K562 (cell line): ENCODE measurements at regions not wholly inside any gene's neighbourhood (a gene's known extent, or its start where the extent isn't known, plus 50 kb on each side); places are given as distances from the start of the nearest gene placed in this dataset.

Experiments used
- ATAC-seq: fragments of 200-7000 bp; cut with Tn5 transposase; 3 replicates; pipeline ENCODE4 v1.9.1; 2020; ENCODE audit warnings: moderate library complexity
- BruUV-seq: library from RNA; stranded (reverse); fragments of 400-500 nt; replicated peaks from 2 replicates; lab custom pipeline; 2021; lab: Mats Ljungman, UMichigan
- CTCF ChIA-PET: fragments of 300-600 bp; formaldehyde crosslinking; extraction: SDS; loops from one replicate; lab custom pipeline; 2021; ENCODE audit warnings: low intra/inter-chr PET ratio; lab: Yijun Ruan, JAX
- POLR2A ChIA-PET: fragments of 300-600, 350-650 bp; sonication (Branson Sonifier 250); formaldehyde crosslinking; extraction: SDS; loops from one replicate; lab custom pipeline; 2021; ENCODE audit warnings: antibody characterized with exemption, inconsistent platforms; lab: Yijun Ruan, JAX
- DNase-seq, 4 experiments: peaks; one replicate each; pipeline versions ENCODE4 v3.0.0 to v3.0.0-alpha.2; 2011 to 2018; ENCODE audit warnings: low spot score in 3 of 4, mixed read lengths in 3 of 4; ENCODE audit errors: extremely low read depth in 1 of 4
- FAIRE-seq: peaks from 2 replicates; lab custom pipeline; 2011; peaks lifted over from hg19 to GRCh38; lab: Jason Lieb, UNC
- H2AFZ ChIP-seq: 2 replicates; pipeline ENCODE4 v1.6.0; 2011; ENCODE audit warnings: low read depth, low read length, control low read depth, inconsistent platforms
- H3K27ac ChIP-seq: fragments of 200-600 bp; 3 replicates; pipeline ENCODE4 v1.8.0; 2011; ENCODE audit warnings: low read depth, mild to moderate bottlenecking, control low read depth, inconsistent platforms, low read length, moderate library complexity, mixed read lengths; ENCODE audit errors: extremely low read depth
- H3K27me3 ChIP-seq, 2 experiments: fragments of 300-600 bp in 1 of 2; 2 replicates in 1 of 2; 3 replicates in 1 of 2; pipeline versions ENCODE4 v1.6.0 to v1.8.0; 2011; ENCODE audit warnings: inconsistent platforms in 2 of 2, low read length in 2 of 2, mild to moderate bottlenecking in 1 of 2, mixed read lengths in 1 of 2, moderate library complexity in 1 of 2; ENCODE audit not compliant: control insufficient read depth in 2 of 2, insufficient read depth in 2 of 2
- H3K36me3 ChIP-seq: fragments of 300-600 bp; 3 replicates; pipeline ENCODE4 v1.8.0; 2011; ENCODE audit warnings: mild to moderate bottlenecking, low read length, inconsistent platforms; ENCODE audit not compliant: control insufficient read depth, insufficient read depth
- H3K4me1 ChIP-seq, 2 experiments: fragments of 200-600 bp in 1 of 2; replicated peaks in 1 of 2; 2 replicates in 1 of 2; 3 replicates in 1 of 2; pipeline versions ENCODE4 v1.5.1 to v1.8.0; 2011; ENCODE audit warnings: inconsistent platforms in 2 of 2, low read length in 2 of 2, mild to moderate bottlenecking in 1 of 2, mixed read lengths in 1 of 2, moderate library complexity in 1 of 2; ENCODE audit not compliant: control insufficient read depth in 2 of 2, insufficient read depth in 2 of 2
- H3K4me2 ChIP-seq: 2 replicates; pipeline ENCODE4 v1.6.1; 2011; ENCODE audit warnings: low read length, control low read depth, inconsistent platforms, mixed read lengths; ENCODE audit not compliant: insufficient read depth
- H3K4me3 ChIP-seq: fragments of 200-600 bp; sonication (generic), shearing (Covaris generic); 2 replicates; pipeline ENCODE4 v1.5.1; 2016; ENCODE audit warnings: control low read depth, inconsistent platforms
- H3K79me2 ChIP-seq: fragments of 200-600 bp; 3 replicates; pipeline ENCODE4 v1.8.0; 2011; ENCODE audit warnings: low read length, inconsistent platforms; ENCODE audit not compliant: control insufficient read depth, insufficient read depth
- H3K9ac ChIP-seq, 2 experiments: 2 replicates each; pipeline versions ENCODE4 v1.6.0 to v1.6.1; 2011; ENCODE audit warnings: low read depth in 2 of 2, low read length in 2 of 2, control low read depth in 1 of 2, inconsistent platforms in 1 of 2, mild to moderate bottlenecking in 1 of 2, mixed read lengths in 1 of 2; ENCODE audit not compliant: insufficient read depth in 1 of 2
- H3K9me1 ChIP-seq: one replicate; pipeline ENCODE4 v1.6.0; 2011; ENCODE audit warnings: inconsistent platforms, mild to moderate bottlenecking, low read length, moderate library complexity; ENCODE audit not compliant: control insufficient read depth, insufficient read depth
- H3K9me3 ChIP-seq: replicated peaks from 2 replicates; pipeline ENCODE4 v1.5.1; 2011; ENCODE audit warnings: low read depth, low read length, inconsistent platforms; ENCODE audit not compliant: control insufficient read depth, insufficient read depth
- H4K20me1 ChIP-seq: replicated peaks from 2 replicates; pipeline ENCODE4 v1.6.1; 2011; ENCODE audit warnings: low read length, inconsistent platforms, mixed read lengths; ENCODE audit not compliant: control insufficient read depth, insufficient read depth
- ATF1 ChIP-seq, 2 experiments: fragments of 450-650 bp in 1 of 2; IDR thresholded peaks; 2 replicates each; pipeline ENCODE4 v1.6.1; 2016; ENCODE audit warnings: missing compliant biosample characterization in 1 of 2, missing genetic modification characterization in 1 of 2
- CTBP1 ChIP-seq: fragments of 450-650 bp; IDR thresholded peaks from 2 replicates; pipeline ENCODE4 v1.6.1; 2016; ENCODE audit warnings: borderline replicate concordance
- ESRRA ChIP-seq: fragments of 450-650 bp; IDR thresholded peaks from 2 replicates; pipeline ENCODE4 v1.6.1; 2014; ENCODE audit warnings: low read depth, mild to moderate bottlenecking, moderate library complexity, borderline replicate concordance
- ETV6 ChIP-seq, 3 experiments: fragments of 150-350 bp in 1 of 3; sonication (generic) in 1 of 3; formaldehyde crosslinking in 1 of 3; IDR thresholded peaks; 2 replicates each; pipeline versions ENCODE4 v1.6.1 to v1.8.0; 2014 to 2022; ENCODE audit warnings: borderline replicate concordance in 2 of 3, low read depth in 2 of 3, antibody characterized with exemption in 1 of 3, low read length in 1 of 3, mild to moderate bottlenecking in 1 of 3, missing genetic modification reagents in 1 of 3
- HDAC1 ChIP-seq, 2 experiments: fragments of 450-650 bp; IDR thresholded peaks; 2 replicates each; pipeline ENCODE4 v1.6.1; 2016 to 2017; ENCODE audit warnings: inconsistent platforms in 1 of 2, mild to moderate bottlenecking in 1 of 2, moderate library complexity in 1 of 2
- HDAC2 ChIP-seq: fragments of 450-650 bp; IDR thresholded peaks from 2 replicates; pipeline ENCODE4 v1.6.1; 2016; ENCODE audit warnings: mild to moderate bottlenecking
- L3MBTL2 ChIP-seq: fragments of 450-650 bp; IDR thresholded peaks from 2 replicates; pipeline ENCODE4 v1.6.1; 2016; ENCODE audit warnings: mild to moderate bottlenecking, moderate library complexity
- MTA3 ChIP-seq: fragments of 450-650 bp; formaldehyde crosslinking; IDR thresholded peaks from 2 replicates; pipeline ENCODE4 v1.6.1; 2017; ENCODE audit warnings: mild to moderate bottlenecking, borderline replicate concordance
- NFXL1 ChIP-seq: fragments of 450-650 bp; formaldehyde crosslinking; IDR thresholded peaks from 2 replicates; pipeline ENCODE4 v1.4.0; 2021; ENCODE audit warnings: mild to moderate bottlenecking
- PHF8 ChIP-seq: fragments of 200-600 bp; sonication (generic); IDR thresholded peaks from 2 replicates; pipeline ENCODE4 v1.6.1; 2012; ENCODE audit warnings: mixed run types, mild to moderate bottlenecking, inconsistent platforms, low read length, moderate library complexity, borderline replicate concordance
- POLR2A ChIP-seq: fragments of 450-650 bp; conservative IDR thresholded peaks from 2 replicates; pipeline ENCODE4 v1.6.1; 2016
- POLR2G ChIP-seq: fragments of 200-400 bp; formaldehyde crosslinking; IDR thresholded peaks from 2 replicates; pipeline ENCODE4 v1.6.1; 2017; ENCODE audit warnings: low read depth, mild to moderate bottlenecking, antibody characterized with exemption, low read length, moderate library complexity
- TARDBP ChIP-seq: fragments of 450-650 bp; IDR thresholded peaks from 2 replicates; pipeline ENCODE4 v1.6.1; 2016
- ZBTB7A ChIP-seq: IDR thresholded peaks from 2 replicates; pipeline ENCODE4 v1.6.1; 2011; ENCODE audit warnings: low read depth, mild to moderate bottlenecking, low read length, moderate library complexity, borderline replicate concordance; ENCODE audit not compliant: control insufficient read depth
- ZNF232 ChIP-seq: sonication (generic); formaldehyde crosslinking; IDR thresholded peaks from 2 replicates; pipeline ENCODE4 v1.8.0; 2022; ENCODE audit warnings: mild to moderate bottlenecking, missing genetic modification reagents
- ZNF589 ChIP-seq: fragments of 200-800 bp; sonication (Bioruptor generic); IDR thresholded peaks from 2 replicates; pipeline ENCODE4 v1.6.1; 2016; ENCODE audit warnings: low read depth, missing genetic modification characterization, missing compliant biosample characterization
- WGBS: fragments of 100-300 bp; shearing (Covaris generic); methylation state at CpG from one replicate; pipeline ENCODE4 v1.1.6; 2016; ENCODE audit warnings: low coverage, mixed read lengths; ENCODE audit not compliant: insufficient coverage; ENCODE audit errors: missing lambda C conversion rate; 5-methylcytosine and 5-hydroxymethylcytosine counted together
- in situ Hi-C: fragments of 300-500 bp; cut with MboI; formaldehyde crosslinking; loops from 4 replicates; pipeline ENCODE4 v1.15.0; 2018; ENCODE audit warnings: inconsistent platforms, mixed read lengths
- intact Hi-C: fragments of 100-400 bp; cut with micrococcal nuclease; formaldehyde crosslinking; loops from 2 replicates; pipeline ENCODE4 v1.14.2; 2022
- TF ChIP-seq, protein P1 (sequence below): fragments of 250-450 bp; sonication (Bioruptor Pico); IDR thresholded peaks from 2 replicates; pipeline ENCODE4 v1.8.0; 2021; ENCODE audit warnings: moderate library complexity, mild to moderate bottlenecking, inconsistent platforms

DNA sequence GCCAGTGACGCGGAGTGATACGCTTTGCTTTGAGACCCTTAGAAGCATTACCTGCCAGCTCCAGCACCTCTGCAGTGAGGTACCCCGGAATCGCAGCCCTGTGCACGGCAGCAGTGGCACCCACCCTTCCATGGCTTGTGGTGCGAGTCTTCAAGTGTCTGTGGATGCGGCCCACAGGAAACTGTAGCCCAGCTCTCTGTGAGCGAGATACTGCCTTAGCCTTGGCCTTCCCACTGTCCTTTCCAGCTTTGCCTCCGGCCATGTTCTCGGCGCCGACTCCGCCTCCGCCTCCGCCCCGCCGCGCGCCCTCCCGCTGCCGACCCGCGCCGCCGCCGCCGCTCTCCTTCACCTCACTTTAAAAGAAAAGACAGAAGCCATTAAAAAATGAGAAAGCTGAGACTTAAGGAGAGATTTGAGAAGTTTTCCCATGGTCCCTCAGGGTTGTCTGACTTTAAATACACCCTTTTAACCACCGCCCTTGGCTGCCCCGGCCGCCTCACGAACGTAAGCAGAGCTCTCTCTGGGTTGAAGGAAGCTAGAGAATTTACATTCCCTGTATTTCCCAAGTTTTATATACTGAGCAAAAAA, 78.5 kb upstream of the FAM174B start:
- ATAC-seq (peak; percentile 95), FAIRE-seq (peak; percentile 69), DNase-seq (peak; percentile 25 to 54 (median 36))
- Histone ChIP-seq H3K4me2 (peak overlapping the region; percentile 71), H3K79me2 (no peaks in the 10 kb centered on the region), H3K9me3 (no peaks in the 10 kb centered on the region), H3K9me1 (no peaks in the 10 kb centered on the region), H3K27me3 (peaks cover 10 to 14% of the 10 kb centered on the region in 2 experiments), H3K4me1 (peaks cover 0 to 5% of the 10 kb centered on the region in 2 experiments; a peak in 3 of 5 replicates), H3K27ac (peak overlapping the region; percentile 25; the same call in 1 of the 3 replicates), H3K9ac (peak overlapping the region; percentile 58 to 89), H3K4me3 (peak overlapping the region; percentile 43), H3K36me3 (no peaks in the 10 kb centered on the region), H2AFZ (peak overlapping the region; percentile 94), H4K20me1 (no peaks in the 10 kb centered on the region)
- intact Hi-C loops (loop anchor here (10.0 kb wide), 1 partner anchor 321 kb away; no protein-coding TSS in a partner anchor), in situ Hi-C loops (no loop called here)
- no TSS peak for BruUV-seq
- ChIA-PET POLR2A (interaction anchor here (0.6 to 1.5 kb wide), 6 partner anchors 19 to 303 kb away, joined by 3 to 5 read pairs (median 3); no protein-coding TSS in a partner anchor), CTCF (no interaction called here)
- 2% methylated on average over 32 of the region's 33 CpGs for WGBS
- TF ChIP-seq L3MBTL2, result peak; percentile 21; the same call in 1 of the 2 replicates
- TF ChIP-seq, protein P1, sequence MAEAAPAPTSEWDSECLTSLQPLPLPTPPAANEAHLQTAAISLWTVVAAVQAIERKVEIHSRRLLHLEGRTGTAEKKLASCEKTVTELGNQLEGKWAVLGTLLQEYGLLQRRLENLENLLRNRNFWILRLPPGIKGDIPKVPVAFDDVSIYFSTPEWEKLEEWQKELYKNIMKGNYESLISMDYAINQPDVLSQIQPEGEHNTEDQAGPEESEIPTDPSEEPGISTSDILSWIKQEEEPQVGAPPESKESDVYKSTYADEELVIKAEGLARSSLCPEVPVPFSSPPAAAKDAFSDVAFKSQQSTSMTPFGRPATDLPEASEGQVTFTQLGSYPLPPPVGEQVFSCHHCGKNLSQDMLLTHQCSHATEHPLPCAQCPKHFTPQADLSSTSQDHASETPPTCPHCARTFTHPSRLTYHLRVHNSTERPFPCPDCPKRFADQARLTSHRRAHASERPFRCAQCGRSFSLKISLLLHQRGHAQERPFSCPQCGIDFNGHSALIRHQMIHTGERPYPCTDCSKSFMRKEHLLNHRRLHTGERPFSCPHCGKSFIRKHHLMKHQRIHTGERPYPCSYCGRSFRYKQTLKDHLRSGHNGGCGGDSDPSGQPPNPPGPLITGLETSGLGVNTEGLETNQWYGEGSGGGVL (CRISPR knock-in tag), result no peak
- no peak for TF ChIP-seq ATF1 (CRISPR knock-in tag; IDR thresholded peaks at IDR 0.05)
- peak; percentile 52 for TF ChIP-seq ATF1 (tag; IDR thresholded peaks at IDR 0.05)
- 0 out of 2 replicates have a peak, but pooled peaks have one; percentile 46 for TF ChIP-seq MTA3
- TF ChIP-seq POLR2A, result 0 out of 2 replicates have a peak, but pooled peaks have one; percentile 39
- TF ChIP-seq TARDBP, result 0 out of 2 replicates have a peak, but pooled peaks have one; percentile 28
- TF ChIP-seq ZBTB7A, result 0 out of 2 replicates have a peak, but pooled peaks have one; percentile 38
- peak; percentile 31; the same call in 1 of the 2 replicates for TF ChIP-seq PHF8
- TF ChIP-seq POLR2G, result peak; percentile 71
- no peak for TF ChIP-seq ZNF232
- 0 out of 2 replicates have a peak, but pooled peaks have one; percentile 40 for TF ChIP-seq ZNF589 (CRISPR knock-in tag)
- no peak for TF ChIP-seq NFXL1 (CRISPR knock-in tag)
- peak; percentile 86 for TF ChIP-seq CTBP1
- no peak for TF ChIP-seq ETV6 (IDR thresholded peaks at IDR 0.05; ENCODE audit: borderline replicate concordance in 1 of 2, low read depth in 2 of 2, low read length in 1 of 2)
- TF ChIP-seq ETV6 (CRISPR knock-in tag; IDR thresholded peaks at IDR 0.05; ENCODE audit: borderline replicate concordance), result no peak
- TF ChIP-seq HDAC1 (IDR thresholded peaks at IDR 0.05), result 0 out of 4 replicates have a peak, but pooled peaks of 1 of the 2 experiments have one; percentile 40
- TF ChIP-seq ESRRA, result 0 out of 2 replicates have a peak, but pooled peaks have one; percentile 33
- peak; percentile 79; the same call in 1 of the 2 replicates for TF ChIP-seq HDAC2
